B cell (primary cell): ENCODE measurements at regions not wholly inside any gene's neighbourhood (a gene's known extent, or its start where the extent isn't known, plus 50 kb on each side); places are given as distances from the start of the nearest gene placed in this dataset.

Experiments
- ATAC-seq: fragments of 200-7000 bp; cut with Tn5 transposase; one replicate; pipeline ENCODE4 v1.10.0; 2021; ENCODE audit warnings: low read depth, mild to moderate bottlenecking, moderate number of reproducible peaks, moderate library complexity
- CTCF ChIA-PET: fragments of 350-600 bp; sonication (Branson Sonifier 250); formaldehyde crosslinking; loops from one replicate; lab custom pipeline; 2021; ENCODE audit warnings: antibody characterized with exemption, inconsistent platforms; lab: Charles Lee
- POLR2A ChIA-PET: fragments of 350-600 bp; sonication (Branson Sonifier 250); formaldehyde crosslinking; loops from one replicate; lab custom pipeline; 2021; ENCODE audit warnings: antibody characterized with exemption; lab: Charles Lee
- DNase-seq: peaks from one replicate; pipeline ENCODE4 v3.0.0; 2013
- H2AFZ ChIP-seq: 2 replicates; pipeline ENCODE4 v1.6.1; 2012; ENCODE audit warnings: mild to moderate bottlenecking, low read depth, low read length; ENCODE audit not compliant: insufficient read depth, poor library complexity, severe bottlenecking
- H3K27ac ChIP-seq, 2 donors: 1 replicate in 1 of 2; 2 replicates in 1 of 2; pipeline ENCODE4 v1.5.1; 2012 to 2013; ENCODE audit warnings: low read length in 2 of 2, mild to moderate bottlenecking in 2 of 2, moderate library complexity in 1 of 2
- H3K27me3 ChIP-seq, 4 experiments: fragments of 200-600 bp in 1 of 4; sonication (generic) in 1 of 4; replicated peaks in 1 of 4; 1 replicate in 2 of 4; 2 replicates in 2 of 4; pipeline versions ENCODE4 v1.6.1 to v1.7.0; 2013 to 2016; ENCODE audit warnings: low read length in 3 of 4, mild to moderate bottlenecking in 2 of 4, mixed read lengths in 1 of 4, moderate library complexity in 1 of 4; ENCODE audit not compliant: insufficient read depth in 4 of 4, control insufficient read depth in 3 of 4; ENCODE audit errors: control extremely low read depth in 1 of 4
- H3K36me3 ChIP-seq, 2 experiments: replicated peaks in 1 of 2; 1 replicate in 1 of 2; 2 replicates in 1 of 2; pipeline versions ENCODE4 v1.6.1 to v1.7.1; 2013; ENCODE audit warnings: low read length in 1 of 2; ENCODE audit not compliant: insufficient read depth in 2 of 2, control insufficient read depth in 1 of 2; ENCODE audit errors: control extremely low read depth in 1 of 2, extremely low read depth in 1 of 2
- H3K4me1 ChIP-seq, 2 donors: fragments of 200-600 bp in 1 of 2; sonication (generic) in 1 of 2; 1 replicate in 1 of 2; 2 replicates in 1 of 2; pipeline versions ENCODE4 v1.5.1 to v1.6.1; 2013 to 2017; ENCODE audit warnings: low read length in 2 of 2; ENCODE audit not compliant: control insufficient read depth in 2 of 2, insufficient read depth in 2 of 2
- H3K4me2 ChIP-seq: replicated peaks from 2 replicates; pipeline ENCODE3; 2012; ENCODE audit warnings: mild to moderate bottlenecking, low read depth, low read length; ENCODE audit not compliant: poor library complexity, severe bottlenecking
- H3K4me3 ChIP-seq, 5 experiments: fragments of 200-600 bp in 1 of 5; sonication (generic) in 1 of 5; 1 replicate in 3 of 5; 2 replicates in 2 of 5; pipeline versions ENCODE4 v1.5.1 to v1.7.0; 2011 to 2016; ENCODE audit warnings: low read length in 4 of 5, mild to moderate bottlenecking in 4 of 5, low read depth in 2 of 5, control low read depth in 1 of 5, moderate library complexity in 1 of 5; ENCODE audit not compliant: insufficient read depth in 1 of 5; ENCODE audit errors: control extremely low read depth in 1 of 5, extremely low read depth in 1 of 5
- H3K79me2 ChIP-seq: fragments of 200-600 bp; sonication (generic); one replicate; pipeline ENCODE4 v1.6.0; 2016; ENCODE audit warnings: low read length; ENCODE audit not compliant: control insufficient read depth, insufficient read depth
- H3K9ac ChIP-seq: fragments of 200-600 bp; sonication (generic); 2 replicates; pipeline ENCODE4 v1.6.1; 2017; ENCODE audit warnings: mild to moderate bottlenecking, low read length, moderate library complexity
- H3K9me3 ChIP-seq, 3 donors: one replicate each; pipeline versions ENCODE4 v1.6.1 to v1.7.1; 2013; ENCODE audit warnings: low read length in 2 of 3; ENCODE audit not compliant: control insufficient read depth in 2 of 3, insufficient read depth in 1 of 3; ENCODE audit errors: control extremely low read depth in 1 of 3
- H4K20me1 ChIP-seq: 2 replicates; pipeline ENCODE4 v1.6.0; 2012; ENCODE audit warnings: mild to moderate bottlenecking, low read length; ENCODE audit not compliant: insufficient read depth, control insufficient read depth, poor library complexity, severe bottlenecking
- H3K27ac Mint-ChIP-seq: one replicate; pipeline ENCODE4 v1.8.0; 2021; ENCODE audit warnings: mixed read lengths
- H3K27me3 Mint-ChIP-seq: one replicate; pipeline ENCODE4 v1.8.0; 2021; ENCODE audit warnings: mixed read lengths
- H3K4me1 Mint-ChIP-seq: one replicate; pipeline ENCODE4 v1.8.0; 2021; ENCODE audit warnings: mixed read lengths
- H3K4me3 Mint-ChIP-seq: one replicate; pipeline ENCODE4 v1.8.0; 2021; ENCODE audit warnings: mixed read lengths
- H3K9me3 Mint-ChIP-seq: one replicate; pipeline ENCODE4 v1.8.0; 2022; ENCODE audit warnings: mixed read lengths; ENCODE audit not compliant: insufficient read depth
- EZH2 ChIP-seq: IDR thresholded peaks from 2 replicates; pipeline ENCODE4 v1.6.1; 2012; ENCODE audit warnings: borderline replicate concordance, low read depth, mild to moderate bottlenecking, moderate library complexity, low read length; ENCODE audit not compliant: insufficient read depth, poor library complexity, severe bottlenecking
- WGBS: methylation state at CpG from one replicate; pipeline ENCODE4 v1.1.5; 2013; ENCODE audit warnings: missing lambda C conversion rate; ENCODE audit not compliant: insufficient coverage; 5-methylcytosine and 5-hydroxymethylcytosine counted together
- intact Hi-C: fragments of 100-400 bp; cut with micrococcal nuclease; formaldehyde crosslinking; loops from one replicate; pipeline ENCODE4 v1.10.0; 2022
- TF ChIP-seq, protein P1 (sequence below): fragments of 200-600 bp; IDR thresholded peaks from one replicate; pipeline ENCODE4 v1.8.0; 2022; ENCODE audit warnings: antibody characterized with exemption, mild to moderate bottlenecking

GRCh38 chr9:81250041-81250440 lies 439.3 kb downstream of the TLE1 start:
- 51% methylated on average over 3 of the region's 3 CpGs for WGBS
- no peak overlapping the region for H2AFZ ChIP-seq
- CTCF ChIA-PET = no interaction called here

DNA sequence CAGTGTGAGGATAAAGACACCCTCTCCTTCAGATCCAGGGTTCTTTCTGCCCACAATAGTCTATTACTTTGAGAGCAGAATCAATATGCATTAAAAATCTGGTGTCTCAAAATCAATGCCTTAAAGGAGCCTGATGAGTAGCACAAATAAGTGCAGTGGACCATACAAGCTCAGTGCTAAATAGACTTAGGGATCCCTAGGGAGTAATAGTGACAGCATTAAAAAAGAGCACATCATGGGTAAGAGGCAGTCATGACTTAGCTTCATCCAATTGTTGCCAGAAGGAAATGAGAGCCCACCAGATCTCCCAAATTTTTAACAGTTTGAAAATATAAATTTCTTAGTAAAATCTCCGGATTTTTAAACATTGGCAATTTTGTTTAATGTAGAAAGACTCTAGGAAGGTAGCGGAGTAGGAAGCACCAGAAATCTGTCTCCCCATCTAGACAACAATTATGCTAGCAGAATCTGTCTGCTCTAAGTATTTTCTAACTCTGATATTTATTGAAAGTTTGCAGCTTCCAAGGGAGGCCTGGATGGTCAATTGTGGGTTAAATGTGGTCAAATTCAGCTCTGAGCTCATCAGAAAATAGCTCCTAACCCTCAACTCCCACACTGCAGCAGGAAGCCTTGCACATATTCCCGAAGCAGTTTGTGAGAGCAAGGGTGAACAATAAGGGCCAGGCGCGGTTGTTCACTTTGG lies 443.9 kb downstream of the TLE1 start:
- Histone ChIP-seq H3K27ac (no peak overlapping the region), H3K9ac (no peak overlapping the region), H3K4me2 (no peak overlapping the region), H3K4me3 (no peak overlapping the region), H3K79me2 (no peaks in the 10 kb centered on the region), H2AFZ (no peak overlapping the region), H3K36me3 (no peaks in the 10 kb centered on the region), H3K9me3 (no peaks in the 10 kb centered on the region), H4K20me1 (no peaks in the 10 kb centered on the region), H3K27me3 (no peaks in the 10 kb centered on the region), H3K4me1 (no peaks in the 10 kb centered on the region)
- intact Hi-C loops = no loop called here
- no peaks in the 10 kb centered on the region for H3K9me3 Mint-ChIP-seq
- DNase-seq = no peak
- H3K27ac Mint-ChIP-seq = no peak overlapping the region
- H3K27me3 Mint-ChIP-seq = no peaks in the 10 kb centered on the region
- no peak for ATAC-seq
- no CpG with 5 or more reads among the region's 5 CpGs for WGBS
- ChIA-PET CTCF (no interaction called here), POLR2A (no interaction called here)
- no peak for TF ChIP-seq EZH2
- TF ChIP-seq, protein P1, sequence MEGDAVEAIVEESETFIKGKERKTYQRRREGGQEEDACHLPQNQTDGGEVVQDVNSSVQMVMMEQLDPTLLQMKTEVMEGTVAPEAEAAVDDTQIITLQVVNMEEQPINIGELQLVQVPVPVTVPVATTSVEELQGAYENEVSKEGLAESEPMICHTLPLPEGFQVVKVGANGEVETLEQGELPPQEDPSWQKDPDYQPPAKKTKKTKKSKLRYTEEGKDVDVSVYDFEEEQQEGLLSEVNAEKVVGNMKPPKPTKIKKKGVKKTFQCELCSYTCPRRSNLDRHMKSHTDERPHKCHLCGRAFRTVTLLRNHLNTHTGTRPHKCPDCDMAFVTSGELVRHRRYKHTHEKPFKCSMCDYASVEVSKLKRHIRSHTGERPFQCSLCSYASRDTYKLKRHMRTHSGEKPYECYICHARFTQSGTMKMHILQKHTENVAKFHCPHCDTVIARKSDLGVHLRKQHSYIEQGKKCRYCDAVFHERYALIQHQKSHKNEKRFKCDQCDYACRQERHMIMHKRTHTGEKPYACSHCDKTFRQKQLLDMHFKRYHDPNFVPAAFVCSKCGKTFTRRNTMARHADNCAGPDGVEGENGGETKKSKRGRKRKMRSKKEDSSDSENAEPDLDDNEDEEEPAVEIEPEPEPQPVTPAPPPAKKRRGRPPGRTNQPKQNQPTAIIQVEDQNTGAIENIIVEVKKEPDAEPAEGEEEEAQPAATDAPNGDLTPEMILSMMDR = no peak
- no peak overlapping the region for H3K4me3 Mint-ChIP-seq
- no peaks in the 10 kb centered on the region for H3K4me1 Mint-ChIP-seq

More at GRCh38 chr9:81250041-81250440, 439.3 kb downstream of the TLE1 start:
- Histone ChIP-seq H3K4me1 (no peaks in the 10 kb centered on the region), H3K4me2 (no peak overlapping the region), H3K27me3 (no peaks in the 10 kb centered on the region), H3K36me3 (no peaks in the 10 kb centered on the region), H3K9me3 (no peaks in the 10 kb centered on the region), H3K79me2 (no peaks in the 10 kb centered on the region), H3K9ac (no peak overlapping the region), H3K27ac (no peak overlapping the region), H3K4me3 (no peak overlapping the region), H4K20me1 (no peaks in the 10 kb centered on the region)
- Mint-ChIP-seq H3K27ac (no peak overlapping the region), H3K4me1 (no peaks in the 10 kb centered on the region), H3K4me3 (no peak overlapping the region), H3K27me3 (no peaks in the 10 kb centered on the region), H3K9me3 (no peaks in the 10 kb centered on the region)
- POLR2A ChIA-PET = no interaction called here
- ATAC-seq = no peak
- intact Hi-C loops = no loop called here
- no peak for DNase-seq
- no peak for TF ChIP-seq EZH2
- TF ChIP-seq, protein P1 = no peak
